ENCODE measurements at regions not wholly inside any gene's neighbourhood (a gene's known extent, or its start where the extent isn't known, plus 50 kb on each side); places are given as distances from the start of the nearest gene placed in this dataset.

DNA sequence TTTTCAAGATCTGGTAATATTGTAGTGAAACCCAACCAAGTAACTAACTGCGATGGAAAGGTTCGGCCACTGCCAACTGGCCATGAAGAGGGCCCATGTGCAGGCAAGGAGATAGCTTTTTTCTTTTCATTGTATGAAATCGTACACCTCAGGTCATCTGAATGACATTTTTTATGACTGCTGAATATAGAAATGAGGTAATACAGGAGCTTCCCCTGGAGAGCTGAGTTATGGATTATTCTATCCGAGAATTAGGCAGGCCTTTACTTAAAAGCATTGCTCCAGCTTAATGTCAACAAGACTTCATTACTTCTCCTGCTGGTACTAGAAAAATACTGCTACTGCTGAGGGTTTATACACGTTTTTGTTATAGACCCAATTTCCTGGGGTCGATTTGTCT lies 1215.6 kb downstream of the EFNB2 start:
- H3K27ac Mint-ChIP-seq (ENCODE audit: unreplicated experiment): no peak overlapping the region
- no peak for DNase-seq
- no peaks in the 10 kb centered on the region for H3K27me3 Mint-ChIP-seq (ENCODE audit: unreplicated experiment)
- TF ChIP-seq, protein P1, sequence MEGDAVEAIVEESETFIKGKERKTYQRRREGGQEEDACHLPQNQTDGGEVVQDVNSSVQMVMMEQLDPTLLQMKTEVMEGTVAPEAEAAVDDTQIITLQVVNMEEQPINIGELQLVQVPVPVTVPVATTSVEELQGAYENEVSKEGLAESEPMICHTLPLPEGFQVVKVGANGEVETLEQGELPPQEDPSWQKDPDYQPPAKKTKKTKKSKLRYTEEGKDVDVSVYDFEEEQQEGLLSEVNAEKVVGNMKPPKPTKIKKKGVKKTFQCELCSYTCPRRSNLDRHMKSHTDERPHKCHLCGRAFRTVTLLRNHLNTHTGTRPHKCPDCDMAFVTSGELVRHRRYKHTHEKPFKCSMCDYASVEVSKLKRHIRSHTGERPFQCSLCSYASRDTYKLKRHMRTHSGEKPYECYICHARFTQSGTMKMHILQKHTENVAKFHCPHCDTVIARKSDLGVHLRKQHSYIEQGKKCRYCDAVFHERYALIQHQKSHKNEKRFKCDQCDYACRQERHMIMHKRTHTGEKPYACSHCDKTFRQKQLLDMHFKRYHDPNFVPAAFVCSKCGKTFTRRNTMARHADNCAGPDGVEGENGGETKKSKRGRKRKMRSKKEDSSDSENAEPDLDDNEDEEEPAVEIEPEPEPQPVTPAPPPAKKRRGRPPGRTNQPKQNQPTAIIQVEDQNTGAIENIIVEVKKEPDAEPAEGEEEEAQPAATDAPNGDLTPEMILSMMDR (IDR thresholded peaks at IDR 0.05; ENCODE audit: partially characterized antibody, unreplicated experiment): no peak
- peaks cover 5% of the 10 kb centered on the region for H3K36me3 Mint-ChIP-seq (ENCODE audit: unreplicated experiment)
- no peak overlapping the region for H3K4me3 Mint-ChIP-seq (ENCODE audit: unreplicated experiment)
- no peaks in the 10 kb centered on the region for H3K9me3 Mint-ChIP-seq (ENCODE audit: unreplicated experiment)
- peaks cover 3% of the 10 kb centered on the region for H3K4me1 Mint-ChIP-seq (ENCODE audit: low read depth, unreplicated experiment)

DNA sequence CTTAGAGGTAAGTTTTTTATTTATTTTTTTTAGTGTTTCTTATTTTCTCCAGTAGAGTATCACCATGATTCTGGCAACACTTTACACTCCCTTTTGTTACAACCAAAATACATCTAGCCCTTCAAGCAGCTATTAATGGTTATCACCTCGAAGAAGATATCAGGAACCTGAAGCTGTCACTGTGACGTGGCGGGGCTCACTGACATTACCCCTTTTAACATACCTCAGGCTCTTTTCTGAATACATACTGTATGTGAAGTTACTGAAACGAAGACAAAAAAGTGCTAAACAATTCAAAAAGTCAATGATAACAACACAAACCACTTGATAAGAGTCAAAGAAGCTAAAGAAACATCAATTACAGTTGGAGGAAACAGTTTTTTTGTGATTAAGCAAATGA lies 1218.7 kb downstream of the EFNB2 start:
- Mint-ChIP-seq H3K27me3 (ENCODE audit: unreplicated experiment) (no peaks in the 10 kb centered on the region), H3K4me1 (ENCODE audit: low read depth, unreplicated experiment) (peaks cover 4% of the 10 kb centered on the region), H3K36me3 (ENCODE audit: unreplicated experiment) (peaks cover 5% of the 10 kb centered on the region), H3K4me3 (ENCODE audit: unreplicated experiment) (no peak overlapping the region), H3K27ac (ENCODE audit: unreplicated experiment) (no peak overlapping the region), H3K9me3 (ENCODE audit: unreplicated experiment) (no peaks in the 10 kb centered on the region)
- TF ChIP-seq, protein P1 (IDR thresholded peaks at IDR 0.05; ENCODE audit: partially characterized antibody, unreplicated experiment): no peak
- no peak for DNase-seq

DNA sequence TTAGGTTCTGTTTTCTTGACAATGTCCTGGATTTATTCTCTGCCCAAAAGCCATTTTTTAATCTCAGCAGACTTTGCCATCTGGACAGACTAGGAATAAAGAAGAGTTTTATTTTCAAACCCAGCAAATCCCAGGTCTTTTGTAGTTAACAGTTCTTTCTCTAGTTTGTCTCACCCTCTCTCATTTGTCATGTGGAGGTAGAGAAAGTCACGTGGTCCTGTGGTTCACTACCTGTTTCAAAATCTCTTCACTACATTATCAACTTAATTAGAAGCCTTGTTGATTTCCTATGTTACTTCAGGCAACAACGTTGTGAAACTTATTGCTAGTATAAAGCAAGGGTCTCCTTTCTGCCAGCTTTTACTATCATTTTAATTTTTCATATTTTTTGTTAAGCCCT lies 1222.6 kb downstream of the EFNB2 start:
- Mint-ChIP-seq H3K4me3 (ENCODE audit: unreplicated experiment) (no peak overlapping the region), H3K9me3 (ENCODE audit: unreplicated experiment) (peaks cover 1% of the 10 kb centered on the region), H3K27me3 (ENCODE audit: unreplicated experiment) (peaks cover 2% of the 10 kb centered on the region), H3K27ac (ENCODE audit: unreplicated experiment) (no peak overlapping the region), H3K4me1 (ENCODE audit: low read depth, unreplicated experiment) (peaks cover 4% of the 10 kb centered on the region), H3K36me3 (ENCODE audit: unreplicated experiment) (peaks cover 5% of the 10 kb centered on the region)
- DNase-seq: no peak
- TF ChIP-seq, protein P1 (IDR thresholded peaks at IDR 0.05; ENCODE audit: partially characterized antibody, unreplicated experiment): no peak

DNA sequence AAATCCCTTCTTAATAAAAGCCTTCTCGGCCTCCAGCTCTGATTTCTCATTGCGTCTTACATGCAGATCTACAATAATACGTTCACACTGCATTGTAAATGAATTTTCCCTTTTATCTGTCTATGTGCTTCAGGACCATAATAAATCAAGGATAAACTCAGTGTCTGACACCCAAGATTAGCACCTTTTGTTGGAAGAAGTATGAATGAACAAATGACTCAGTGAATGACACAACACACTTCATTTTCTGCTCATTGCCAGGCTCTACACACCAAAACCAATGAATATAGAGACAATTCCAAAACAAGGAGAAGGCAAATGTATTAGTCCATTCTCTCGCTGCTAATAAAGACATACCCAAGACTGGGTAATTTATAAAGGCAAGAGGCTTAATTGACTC lies 1224.4 kb downstream of the EFNB2 start:
- H3K27me3 Mint-ChIP-seq (ENCODE audit: unreplicated experiment): peaks cover 2% of the 10 kb centered on the region
- H3K27ac Mint-ChIP-seq (ENCODE audit: unreplicated experiment): no peak overlapping the region
- H3K4me1 Mint-ChIP-seq (ENCODE audit: low read depth, unreplicated experiment): peaks cover 1% of the 10 kb centered on the region
- H3K4me3 Mint-ChIP-seq (ENCODE audit: unreplicated experiment): no peak overlapping the region
- peaks cover 1% of the 10 kb centered on the region for H3K9me3 Mint-ChIP-seq (ENCODE audit: unreplicated experiment)
- no peak for DNase-seq
- peaks cover 5% of the 10 kb centered on the region for H3K36me3 Mint-ChIP-seq (ENCODE audit: unreplicated experiment)
- TF ChIP-seq, protein P1 (IDR thresholded peaks at IDR 0.05; ENCODE audit: partially characterized antibody, unreplicated experiment): no peak

DNA sequence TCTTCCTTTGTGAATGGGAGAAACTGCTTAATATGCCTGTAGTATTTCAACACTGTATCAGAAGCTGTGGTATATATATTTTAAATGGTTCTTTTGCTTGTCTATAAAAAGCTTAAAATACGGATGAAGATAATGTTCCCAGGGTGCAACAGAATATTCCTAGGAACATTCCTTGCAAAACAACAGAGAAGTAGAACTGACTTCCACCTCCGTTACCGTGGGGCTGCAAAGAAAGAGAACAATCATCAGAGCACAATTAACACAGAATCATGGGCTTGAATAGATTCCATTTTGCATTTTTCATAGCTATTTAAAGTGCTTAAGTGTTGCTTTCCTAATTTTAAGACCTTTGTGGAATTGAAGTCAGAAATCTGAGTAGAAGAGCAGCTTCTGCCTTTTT lies 1227.7 kb downstream of the EFNB2 start:
- no peak overlapping the region for H3K4me3 Mint-ChIP-seq (ENCODE audit: unreplicated experiment)
- H3K27me3 Mint-ChIP-seq (ENCODE audit: unreplicated experiment): peaks cover 2% of the 10 kb centered on the region
- peaks cover 1% of the 10 kb centered on the region for H3K9me3 Mint-ChIP-seq (ENCODE audit: unreplicated experiment)
- no peak overlapping the region for H3K27ac Mint-ChIP-seq (ENCODE audit: unreplicated experiment)
- DNase-seq: no peak
- TF ChIP-seq, protein P1 (IDR thresholded peaks at IDR 0.05; ENCODE audit: partially characterized antibody, unreplicated experiment): no peak
- no peaks in the 10 kb centered on the region for H3K4me1 Mint-ChIP-seq (ENCODE audit: low read depth, unreplicated experiment)
- no peaks in the 10 kb centered on the region for H3K36me3 Mint-ChIP-seq (ENCODE audit: unreplicated experiment)
